HG02588 (cell line): ENCODE measurements at regions not wholly inside any gene's neighbourhood (a gene's known extent, or its start where the extent isn't known, plus 50 kb on each side); places are given as distances from the start of the nearest gene placed in this dataset.
"Not testable (repeated sequence)": the region's sequence is repeated elsewhere in the genome, so short reads cannot be mapped to it uniquely, and the experiment has no call there.

ENCODE experiments used
- ATAC-seq: cut with Tn5 transposase; IDR thresholded peaks from one replicate; pipeline ENCODE4 v1.9.1; 2021; ENCODE audit warnings: mild to moderate bottlenecking, moderate library complexity; ENCODE audit not compliant: unreplicated experiment

DNA sequence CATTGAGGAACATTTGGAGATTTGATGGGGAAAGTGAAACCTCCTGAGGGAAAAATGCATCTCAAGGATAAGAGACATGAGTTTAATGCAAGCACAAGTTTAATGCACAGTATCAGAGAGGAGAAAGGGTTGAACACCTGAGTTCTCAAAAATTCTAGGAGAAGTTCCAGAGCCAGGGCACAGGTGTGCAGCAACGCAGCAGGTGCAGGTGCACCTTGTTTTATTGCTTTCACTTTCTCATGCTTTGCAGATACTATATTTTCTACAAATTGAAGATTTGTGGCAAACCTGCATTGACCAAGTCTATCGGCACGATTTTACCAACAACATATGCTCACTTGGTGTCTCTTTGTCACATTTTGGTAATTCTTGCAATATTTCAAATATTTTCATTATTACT lies 267.6 kb upstream of the HNRNPA3 start:
- ATAC-seq = no peak

DNA sequence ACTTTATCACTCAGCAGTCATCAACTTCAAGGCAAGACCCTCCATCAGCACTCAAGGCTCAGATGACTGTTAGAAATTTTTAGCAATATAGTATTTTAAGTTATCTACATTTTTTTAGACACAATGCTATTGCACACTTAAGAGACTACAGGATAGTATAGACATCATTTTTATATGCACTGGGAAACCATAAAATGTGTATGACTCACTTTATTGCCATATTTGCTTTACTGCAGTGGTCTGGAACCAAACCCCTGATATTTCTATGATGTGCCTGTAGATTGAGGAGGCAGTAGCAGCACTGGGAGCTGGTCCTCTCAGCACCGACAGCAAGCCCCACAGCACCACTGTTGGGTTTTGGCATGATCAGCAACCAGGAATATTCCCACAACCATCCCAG lies 264.8 kb upstream of the HNRNPA3 start:
- ATAC-seq = no peak

DNA sequence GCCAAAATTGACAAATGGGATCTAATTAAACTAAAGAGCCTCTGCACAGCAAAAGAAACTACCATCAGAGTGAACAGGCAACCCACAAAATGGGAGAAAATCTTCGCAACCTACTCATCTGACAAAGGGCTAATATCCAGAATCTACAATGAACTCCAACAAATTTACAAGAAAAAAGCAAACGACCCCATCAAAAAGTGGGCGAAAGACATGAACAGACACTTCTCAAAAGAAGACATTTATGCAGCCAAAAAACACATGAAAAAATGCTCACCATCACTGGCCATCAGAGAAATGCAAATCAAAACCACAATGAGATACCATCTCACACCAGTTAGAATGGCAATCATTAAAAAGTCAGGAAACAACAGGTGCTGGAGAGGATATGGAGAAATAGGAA lies 261.4 kb upstream of the HNRNPA3 start:
- not testable (repeated sequence) for ATAC-seq

DNA sequence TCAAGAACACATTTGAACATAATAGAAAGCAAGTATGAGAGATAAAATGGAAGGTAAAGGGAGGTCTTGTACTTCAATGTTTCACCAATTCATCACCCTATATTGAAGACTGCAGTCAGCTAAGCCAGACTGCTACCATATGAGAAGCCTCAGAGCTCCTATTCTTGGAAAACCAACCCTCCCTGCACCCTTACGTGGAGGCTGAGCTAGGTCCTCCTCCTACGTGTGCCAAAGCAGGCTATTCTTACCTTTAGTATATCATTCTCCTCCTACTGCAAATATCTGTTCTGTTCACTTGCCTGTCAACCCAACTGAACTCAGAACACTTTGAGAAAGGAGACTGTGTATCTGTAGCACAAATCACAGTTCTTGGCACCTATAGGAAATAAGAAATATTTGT lies 255.8 kb upstream of the HNRNPA3 start:
- ATAC-seq = no peak

DNA sequence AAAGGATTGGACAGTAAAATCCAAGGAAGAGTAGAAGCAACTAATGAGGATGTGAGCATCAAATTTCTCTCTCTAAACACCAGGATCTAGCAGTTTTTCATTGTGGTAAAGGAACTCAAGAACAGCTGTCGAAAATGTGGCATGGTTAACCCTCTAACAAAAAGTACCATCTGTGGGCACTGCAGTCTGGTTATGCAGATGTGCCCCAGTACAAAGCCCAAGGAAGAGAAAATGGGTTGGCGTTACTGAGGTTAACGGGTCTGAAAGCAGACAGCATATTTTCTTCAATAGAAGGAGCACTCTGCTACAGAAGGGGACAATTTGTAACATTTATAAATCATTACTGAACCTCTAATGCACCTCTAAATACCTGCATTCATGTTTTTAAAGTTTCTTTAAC lies 253.0 kb upstream of the HNRNPA3 start:
- ATAC-seq = no peak

DNA sequence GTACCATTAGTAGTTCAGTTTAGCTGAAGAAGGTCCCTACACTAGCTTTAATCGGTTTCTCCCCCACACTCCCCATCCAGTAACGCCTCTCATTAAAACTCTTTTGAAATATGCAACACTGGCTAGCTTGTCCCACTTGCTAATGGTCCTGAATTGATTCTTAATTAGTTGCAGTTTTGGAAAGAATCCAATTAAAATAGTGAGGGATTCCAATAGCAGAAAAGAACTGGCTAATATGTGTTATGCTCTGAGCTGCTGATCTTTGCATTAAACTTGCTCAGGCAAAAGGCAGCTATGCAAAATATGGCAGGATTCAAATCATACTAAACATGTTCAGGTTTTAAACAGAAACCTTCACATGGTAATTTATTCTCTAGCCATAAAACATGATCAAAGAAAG lies 252.5 kb upstream of the HNRNPA3 start:
- no peak for ATAC-seq

DNA sequence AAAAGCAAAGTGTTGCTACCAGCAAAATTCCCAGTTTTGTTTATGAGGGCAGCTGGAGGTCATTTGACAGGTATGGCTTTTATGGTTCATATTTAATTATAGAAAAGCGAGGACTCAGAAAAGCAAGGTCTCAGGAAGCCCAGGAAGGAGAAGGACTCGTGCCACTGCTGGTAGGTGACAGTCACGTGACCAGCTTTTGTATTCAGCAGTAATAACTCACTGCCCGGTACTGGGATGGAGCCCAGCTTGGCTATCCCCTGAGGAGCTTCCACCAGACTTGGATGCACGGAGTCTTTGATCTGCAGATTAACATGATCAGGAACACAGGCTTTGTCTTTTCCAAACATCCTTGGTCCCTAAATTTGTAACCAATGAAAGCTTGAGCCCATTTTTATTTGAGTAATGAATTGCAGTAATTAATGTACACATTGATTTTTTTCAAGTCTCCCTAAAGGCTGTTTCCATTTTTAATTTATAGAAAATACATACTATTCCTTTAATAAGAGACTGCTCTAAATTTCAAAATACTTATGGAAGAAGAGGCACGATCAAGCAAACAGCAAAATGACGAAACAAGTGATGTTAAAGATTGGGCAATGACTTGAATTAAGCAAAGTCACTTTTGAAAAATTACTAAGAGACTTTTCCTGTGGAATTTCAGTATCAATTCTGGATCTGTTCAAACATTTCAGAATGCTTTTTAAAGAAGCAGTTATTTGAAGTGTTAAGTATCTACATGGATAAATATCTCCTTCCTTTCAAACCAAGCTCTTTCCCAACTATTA lies 251.7 kb upstream of the HNRNPA3 start:
- no peak for ATAC-seq

DNA sequence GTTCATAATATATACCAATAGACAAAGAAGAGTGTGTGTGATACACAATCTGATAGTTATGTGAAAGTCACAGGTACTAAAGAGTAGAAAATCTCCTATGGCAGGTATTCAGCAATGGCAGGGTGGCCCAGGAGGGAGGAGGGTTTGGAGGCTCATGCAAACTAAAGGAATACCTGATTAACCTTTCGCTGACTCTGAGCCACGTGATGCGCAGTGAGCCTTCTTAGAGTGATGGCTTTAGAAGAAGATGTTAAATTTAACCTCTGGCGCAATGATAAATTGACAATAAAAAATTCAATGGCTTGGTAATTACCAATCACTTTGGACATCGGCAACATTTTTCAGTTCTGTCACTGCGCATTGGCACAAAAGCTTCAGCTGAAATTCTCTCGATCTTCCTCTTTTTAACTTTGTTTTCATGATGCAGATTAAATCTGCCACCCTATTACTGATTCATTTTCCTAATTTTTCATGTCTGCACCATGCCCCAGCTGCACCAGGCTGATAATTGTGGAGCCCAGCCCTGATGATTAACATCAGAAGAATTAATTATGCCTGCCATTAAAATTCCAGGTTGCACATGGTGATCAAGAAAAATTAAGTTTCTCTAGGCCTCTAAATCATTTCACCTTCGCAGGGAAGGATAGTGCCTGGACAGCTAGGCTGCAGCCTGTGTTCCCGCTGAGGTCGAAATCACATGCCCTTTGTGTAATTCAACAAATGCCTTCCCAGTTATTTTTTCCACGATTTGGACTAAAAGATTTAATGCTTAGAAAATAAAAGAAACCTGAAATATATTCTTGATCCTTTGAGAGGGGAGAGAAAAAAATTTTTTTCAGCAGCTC lies 250.6 kb upstream of the HNRNPA3 start:
- ATAC-seq = no peak

DNA sequence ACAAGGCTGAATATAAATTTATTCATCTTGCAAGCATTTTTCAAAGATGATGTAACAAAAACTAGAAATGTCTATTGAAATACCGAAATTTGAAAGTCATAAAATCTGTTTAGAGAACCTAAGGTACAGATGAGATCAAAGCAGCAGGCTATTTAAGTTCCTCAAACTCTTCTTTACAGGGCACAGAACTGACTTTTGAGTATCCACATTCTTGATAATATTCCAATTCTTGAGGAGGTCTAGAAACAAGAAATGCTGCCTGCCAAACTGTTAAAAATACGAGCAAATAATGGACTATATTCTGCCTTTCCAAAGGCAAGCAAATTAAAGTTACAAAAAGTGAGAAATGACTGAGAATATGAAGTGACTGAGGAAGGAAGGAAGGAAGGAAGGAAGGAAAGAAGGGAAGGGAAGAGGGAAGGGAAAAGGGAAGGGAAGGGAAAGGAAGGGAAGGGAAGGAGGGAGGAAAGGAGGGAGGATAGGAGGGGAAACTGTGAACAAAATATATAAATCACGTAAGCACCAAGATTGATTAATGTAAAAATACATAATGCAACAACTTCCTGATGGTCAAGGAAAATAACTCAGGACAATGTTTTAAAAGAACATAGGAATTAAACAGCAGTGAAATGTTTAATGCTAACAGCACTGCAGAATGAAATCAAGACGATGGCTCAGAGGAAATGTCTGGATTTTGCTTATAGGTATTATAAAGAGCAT lies 248.9 kb upstream of the HNRNPA3 start:
- no peak for ATAC-seq

DNA sequence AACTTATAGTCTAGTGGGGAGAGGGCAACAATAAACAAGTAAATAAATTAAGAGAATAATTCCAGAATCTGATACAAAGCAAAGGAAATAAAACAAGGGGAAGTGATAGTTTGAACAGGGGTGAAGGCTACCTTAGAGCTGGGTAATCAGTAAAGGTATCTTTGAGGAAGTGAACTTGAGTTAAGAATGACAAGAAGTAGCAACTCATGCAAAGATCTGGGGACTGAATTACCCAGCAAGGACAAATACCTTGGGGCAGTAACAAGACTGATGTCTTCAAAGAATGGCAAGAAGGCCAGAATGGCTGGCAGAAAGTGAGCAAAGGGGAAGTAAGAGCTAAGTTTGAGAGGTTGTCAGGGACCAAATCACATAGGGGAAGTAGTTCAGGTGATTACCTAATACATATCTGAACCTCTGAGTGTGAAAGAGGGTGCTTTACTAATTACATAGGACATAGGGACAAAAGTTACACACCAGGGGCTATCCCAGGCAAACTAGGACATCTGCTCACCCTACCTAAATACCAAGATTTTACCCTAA lies 244.6 kb upstream of the HNRNPA3 start:
- no peak for ATAC-seq

DNA sequence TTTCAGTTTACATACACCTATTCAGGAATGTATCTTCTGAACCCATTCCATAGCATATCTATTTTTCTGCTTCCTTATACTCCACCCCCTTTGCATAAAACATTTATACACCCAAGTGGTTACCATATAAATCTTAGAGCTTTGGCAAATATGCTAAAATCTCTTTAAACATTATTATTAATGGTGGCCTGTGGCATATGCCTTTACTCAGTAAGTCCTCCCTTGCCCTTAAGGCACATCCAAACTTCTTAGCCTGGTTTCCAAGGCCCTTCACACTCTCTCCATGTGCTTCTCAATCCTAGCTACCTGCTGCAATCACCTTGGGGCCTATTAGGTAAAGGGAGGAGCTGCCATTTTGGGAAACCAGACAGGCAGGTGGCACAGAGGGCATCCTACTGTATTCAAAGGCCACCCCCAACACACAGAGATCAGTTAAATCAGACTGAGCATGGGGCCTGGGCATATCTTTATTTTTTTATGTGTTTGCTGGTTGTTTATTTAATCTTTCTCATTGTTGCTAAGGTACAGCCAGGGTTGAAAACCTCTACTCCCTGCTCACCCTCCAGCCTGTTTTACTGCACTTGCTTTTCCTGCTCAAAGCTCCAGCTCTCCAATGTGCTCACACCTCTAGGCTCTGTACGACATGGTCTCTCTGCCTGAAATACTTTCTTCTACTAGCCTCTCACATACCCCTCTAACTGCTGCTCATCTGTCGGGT lies 242.8 kb upstream of the HNRNPA3 start:
- no peak for ATAC-seq

DNA sequence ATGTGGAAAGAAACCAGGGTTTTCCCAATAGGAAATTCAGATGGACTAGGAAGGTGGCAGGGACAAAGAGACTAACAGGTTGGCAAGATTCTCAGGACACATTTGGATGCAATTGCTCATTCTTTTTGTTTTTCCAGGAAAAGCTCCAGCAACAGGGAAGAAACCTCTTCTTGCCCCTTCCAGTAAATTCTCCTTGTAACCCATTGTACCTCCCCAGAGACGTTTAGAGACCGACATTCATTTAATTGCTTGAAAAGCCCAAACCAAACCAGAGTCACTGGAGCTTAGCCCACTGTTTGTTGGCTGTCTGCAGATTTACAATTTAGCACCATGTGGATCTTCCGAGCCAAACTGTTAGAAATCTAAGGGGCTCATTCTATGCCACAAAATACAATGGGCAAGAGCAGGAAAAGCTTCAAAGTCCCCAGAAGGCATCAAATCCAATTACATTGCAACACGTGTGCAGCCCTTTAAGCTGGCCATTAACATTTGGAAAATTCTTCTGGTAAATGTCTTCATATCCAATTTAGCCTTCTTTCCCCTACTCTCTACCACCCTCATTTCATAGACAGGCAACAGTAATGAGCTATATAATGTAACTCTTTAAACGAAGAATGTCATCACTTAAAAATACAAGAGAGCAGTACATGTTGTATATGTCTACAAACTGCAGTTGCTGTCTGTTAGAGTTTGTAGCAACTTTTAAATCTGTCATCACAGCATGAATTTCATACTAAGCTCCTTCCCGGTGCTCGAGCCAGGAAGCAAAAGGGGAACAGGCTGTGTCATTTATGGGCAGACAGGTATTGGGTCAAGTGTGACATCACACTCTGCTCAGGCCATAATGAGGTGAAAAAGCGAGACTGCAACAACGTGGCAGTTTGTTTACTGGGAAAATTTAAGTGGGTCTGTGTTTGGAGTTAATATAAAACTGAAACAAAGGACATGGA lies 235.6 kb upstream of the HNRNPA3 start:
- no peak for ATAC-seq

DNA sequence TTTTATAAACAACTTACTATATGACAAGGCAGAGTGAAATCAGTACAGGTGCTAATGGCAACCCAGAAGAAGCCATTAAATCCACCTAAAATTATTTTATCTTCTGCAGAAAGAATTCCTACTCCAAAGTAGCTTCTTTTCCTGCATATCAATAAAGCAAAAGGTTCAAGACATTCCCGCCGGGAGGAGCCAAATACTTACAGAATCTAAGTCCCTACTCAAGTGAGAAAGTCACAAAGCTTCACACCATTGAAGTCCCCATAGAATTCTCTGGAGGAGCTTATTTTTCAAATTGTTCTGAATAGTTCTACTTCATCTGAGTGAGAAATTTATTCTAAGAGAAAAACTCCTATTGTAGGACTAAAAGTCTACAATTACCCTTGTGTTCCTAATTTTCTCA lies 233.7 kb upstream of the HNRNPA3 start:
- ATAC-seq = no peak

DNA sequence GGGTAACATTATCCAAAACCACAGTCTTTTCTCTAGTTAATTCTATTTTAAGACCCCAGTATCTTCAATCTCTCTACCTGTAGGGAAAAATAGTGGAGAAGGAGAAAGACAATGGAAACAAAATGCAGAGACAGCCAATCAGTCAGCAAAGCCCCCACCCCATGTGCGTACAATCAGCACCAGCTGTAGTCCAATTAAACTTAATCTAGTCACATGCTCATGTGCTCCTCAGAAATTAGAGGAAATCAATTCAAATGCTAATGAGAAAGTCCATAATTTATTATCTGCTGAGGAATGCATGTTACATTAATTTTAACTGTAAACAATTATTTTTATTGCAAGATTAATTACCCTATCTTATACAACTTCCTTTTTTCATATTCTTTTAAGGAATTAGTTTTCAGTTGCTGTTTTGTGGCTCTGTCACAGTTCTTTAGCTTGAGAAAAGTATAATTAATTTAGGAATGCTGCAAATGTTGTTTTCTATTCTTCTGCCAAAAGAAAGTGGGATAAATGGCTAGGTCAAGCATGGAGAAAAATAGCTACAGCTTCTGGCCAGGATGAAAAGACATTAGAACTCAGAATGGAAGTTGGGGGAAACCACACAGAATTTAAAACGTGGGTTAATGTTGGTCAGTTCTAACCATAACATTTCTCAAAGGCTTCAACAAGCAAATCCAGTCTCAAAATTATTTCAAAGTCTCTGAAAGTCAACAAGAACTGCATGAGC lies 232.4 kb upstream of the HNRNPA3 start:
- ATAC-seq = no peak

DNA sequence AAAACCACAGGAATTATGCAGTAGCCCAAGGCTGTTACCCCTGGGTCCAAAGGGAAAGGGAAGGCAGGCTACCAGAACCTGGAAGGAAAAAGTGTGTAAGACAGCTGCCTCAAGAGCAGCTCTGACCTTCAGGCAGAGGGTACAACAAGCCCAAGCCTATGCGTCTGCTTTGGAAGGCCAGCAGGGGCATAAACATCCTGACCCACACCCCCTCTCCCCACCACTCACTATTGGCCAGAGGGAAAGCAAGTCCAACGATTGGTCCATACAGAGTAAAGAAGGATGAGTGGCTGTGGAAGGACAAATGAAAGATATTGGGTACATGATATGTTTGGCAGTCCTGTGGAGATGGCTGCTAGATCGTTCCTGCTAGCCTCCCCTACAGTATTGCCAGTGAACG lies 227.6 kb upstream of the HNRNPA3 start:
- ATAC-seq = no peak

DNA sequence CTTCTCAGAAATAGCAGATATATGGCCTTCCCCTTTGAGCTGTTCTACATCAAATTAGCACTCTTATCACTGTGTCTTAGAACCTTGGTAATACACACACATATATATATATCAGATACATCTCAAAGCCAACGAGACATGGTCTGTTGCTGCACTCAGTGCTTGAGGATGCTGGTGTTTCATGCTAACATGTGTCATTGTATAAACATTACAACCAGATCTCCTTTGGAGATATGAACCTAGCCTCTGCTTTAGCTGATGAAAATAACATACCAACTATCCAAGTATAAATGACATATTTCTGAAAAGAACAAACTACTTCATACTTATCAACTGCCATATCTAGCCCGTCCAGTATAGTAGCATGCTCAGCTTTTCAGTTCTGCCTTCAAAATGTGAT lies 226.7 kb upstream of the HNRNPA3 start:
- no peak for ATAC-seq

DNA sequence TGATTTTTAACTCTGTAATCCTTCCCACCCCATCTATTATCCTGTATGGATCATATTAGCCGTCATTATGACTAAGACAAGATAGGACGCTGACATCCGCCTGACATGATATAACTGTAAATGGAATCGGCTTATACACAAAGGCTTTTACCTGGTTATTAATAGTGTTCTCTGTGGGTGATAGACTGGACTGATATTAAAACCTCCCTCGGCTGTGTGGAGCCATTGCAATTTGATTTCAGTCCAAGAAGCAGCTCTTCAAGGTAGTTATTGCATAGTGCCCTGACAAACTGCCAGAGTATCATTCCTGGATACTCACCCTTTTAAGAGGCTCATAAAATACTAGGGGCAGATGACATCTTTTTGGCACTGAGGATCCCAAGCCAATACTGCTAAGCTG lies 226.1 kb upstream of the HNRNPA3 start:
- ATAC-seq = no peak

DNA sequence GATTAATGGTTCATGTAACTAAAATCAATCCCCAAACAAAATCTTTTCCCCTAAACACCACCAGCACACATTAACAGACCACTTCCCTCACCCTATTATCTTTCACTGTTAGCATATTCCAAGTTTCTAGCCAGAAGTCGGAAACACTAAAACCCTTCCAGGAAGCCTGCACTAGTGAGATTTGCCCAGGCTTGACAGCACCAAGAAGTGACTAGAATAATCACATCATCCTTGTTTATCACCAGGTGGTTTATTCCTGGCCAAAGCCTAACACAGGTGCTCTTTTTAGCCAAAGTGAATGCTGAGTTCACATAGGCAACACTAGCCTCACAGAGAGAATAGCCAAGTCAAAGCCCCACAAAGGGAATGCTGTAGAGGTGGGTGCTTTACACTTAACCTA lies 221.2 kb upstream of the HNRNPA3 start:
- ATAC-seq = no peak
